Endometrium (tissue), 2 donors: ENCODE measurements at regions not wholly inside any gene's neighbourhood (a gene's known extent, or its start where the extent isn't known, plus 50 kb on each side); places are given as distances from the start of the nearest gene placed in this dataset.
"Not testable (repeated sequence)": the region's sequence is repeated elsewhere in the genome, so short reads cannot be mapped to it uniquely, and the experiment has no call there.

Source experiments
- FAIRE-seq: peaks from 2 replicates; lab custom pipeline; 2012; peaks lifted over from hg19 to GRCh38; lab: Jason Lieb, UNC
- donor health status: control.
- donor health status: control.

GRCh38 chr2:34703292-34703691 lies 1104.2 kb upstream of the FAM98A start:
- no peak for FAIRE-seq

GRCh38 chr2:34702391-34702790 lies 1103.3 kb upstream of the FAM98A start:
- FAIRE-seq: not testable (repeated sequence)

- FAIRE-seq: not testable (repeated sequence)
Observed at GRCh38 chr2:34677591-34677990, 1078.5 kb upstream of the FAM98A start.

- not testable (repeated sequence) for FAIRE-seq
Observed at GRCh38 chr2:34677119-34677531, 1078.0 kb upstream of the FAM98A start.

- FAIRE-seq: no peak
Observed at GRCh38 chr2:34670482-34670881, 1071.4 kb upstream of the FAM98A start.

- FAIRE-seq: no peak
Observed at GRCh38 chr2:34666821-34667220, 1067.7 kb upstream of the FAM98A start.

GRCh38 chr2:34664266-34664665 lies 1065.2 kb upstream of the FAM98A start:
- no peak for FAIRE-seq

- FAIRE-seq: no peak
Observed at GRCh38 chr2:34663314-34663713, 1064.2 kb upstream of the FAM98A start.

GRCh38 chr2:34660741-34661140 lies 1061.6 kb upstream of the FAM98A start:
- no peak for FAIRE-seq

GRCh38 chr2:34656632-34657031 lies 1057.5 kb upstream of the FAM98A start:
- FAIRE-seq: no peak

GRCh38 chr2:34652636-34653035 lies 1053.5 kb upstream of the FAM98A start:
- peak; percentile 12 for FAIRE-seq

- no peak for FAIRE-seq
Observed at GRCh38 chr2:34646901-34647300, 1047.8 kb upstream of the FAM98A start.

GRCh38 chr2:34632327-34632726 lies 1033.2 kb upstream of the FAM98A start:
- no peak for FAIRE-seq

GRCh38 chr2:34627003-34627402 lies 1027.9 kb upstream of the FAM98A start:
- no peak for FAIRE-seq

GRCh38 chr2:34604164-34604563 lies 1005.1 kb upstream of the FAM98A start:
- no peak for FAIRE-seq

GRCh38 chr2:34602262-34602661 lies 1003.2 kb upstream of the FAM98A start:
- no peak for FAIRE-seq

GRCh38 chr2:34601561-34601960 lies 1002.5 kb upstream of the FAM98A start:
- no peak for FAIRE-seq

- no peak for FAIRE-seq
Observed at GRCh38 chr2:34578641-34579040, 979.5 kb upstream of the FAM98A start.

- no peak for FAIRE-seq
Observed at GRCh38 chr2:34570266-34570872, 971.3 kb upstream of the FAM98A start.

GRCh38 chr2:34567128-34567527 lies 968.0 kb upstream of the FAM98A start:
- FAIRE-seq: no peak

- no peak for FAIRE-seq
Observed at GRCh38 chr2:34552337-34552736, 953.2 kb upstream of the FAM98A start.

- no peak for FAIRE-seq
Observed at GRCh38 chr2:34549710-34550345, 950.7 kb upstream of the FAM98A start.

GRCh38 chr2:34547900-34548299 lies 948.8 kb upstream of the FAM98A start:
- no peak for FAIRE-seq

- no peak for FAIRE-seq
Observed at GRCh38 chr2:34547340-34547739, 948.2 kb upstream of the FAM98A start.
